H1 (cell line): ENCODE measurements at regions not wholly inside any gene's neighbourhood (a gene's known extent, or its start where the extent isn't known, plus 50 kb on each side); places are given as distances from the start of the nearest gene placed in this dataset.

Source experiments
- EGR1 ChIP-seq: IDR thresholded peaks from 2 replicates; pipeline ENCODE4 v1.6.1; 2011; ENCODE audit warnings: low read depth, low read length, borderline replicate concordance
- EP300 ChIP-seq, 2 experiments: IDR thresholded peaks; 1 replicate in 1 of 2; 2 replicates in 1 of 2; pipeline ENCODE4 v1.6.1; 2011 to 2012; ENCODE audit warnings: low read depth in 2 of 2, low read length in 2 of 2, mild to moderate bottlenecking in 2 of 2, borderline replicate concordance in 1 of 2, inconsistent platforms in 1 of 2, moderate library complexity in 1 of 2
- EZH2 ChIP-seq: fragments of 200-600 bp; sonication (generic); IDR thresholded peaks from 2 replicates; pipeline ENCODE4 v1.7.1; 2012; ENCODE audit warnings: low read depth, mild to moderate bottlenecking, moderate library complexity, low read length, inconsistent platforms; ENCODE audit not compliant: severe bottlenecking
- KDM5A ChIP-seq: fragments of 200-600 bp; IDR thresholded peaks from 2 replicates; pipeline ENCODE4 v1.7.1; 2012; ENCODE audit warnings: mild to moderate bottlenecking, low read length, inconsistent platforms, mixed read lengths
- POLR2A ChIP-seq, 2 experiments: IDR thresholded peaks; 1 replicate in 1 of 2; 2 replicates in 1 of 2; pipeline ENCODE4 v1.6.1; 2011; ENCODE audit warnings: low read depth in 2 of 2, low read length in 2 of 2, mild to moderate bottlenecking in 2 of 2; ENCODE audit errors: control extremely low read depth in 1 of 2
- POLR2AphosphoS5 ChIP-seq: IDR thresholded peaks from 2 replicates; pipeline ENCODE4 v1.6.1; 2011; ENCODE audit warnings: low read depth, low read length
- RAD21 ChIP-seq, 2 experiments: IDR thresholded peaks in 1 of 2; conservative IDR thresholded peaks in 1 of 2; 2 replicates each; pipeline ENCODE4 v1.6.1; 2011; ENCODE audit warnings: low read depth in 2 of 2, low read length in 2 of 2, improper control_type of control experiment in 1 of 2, inconsistent platforms in 1 of 2, mild to moderate bottlenecking in 1 of 2, moderate library complexity in 1 of 2
- SP1 ChIP-seq: IDR thresholded peaks from 2 replicates; pipeline ENCODE4 v1.6.1; 2011; ENCODE audit warnings: low read depth, low read length
- TBP ChIP-seq: IDR thresholded peaks from 2 replicates; pipeline ENCODE4 v1.6.1; 2011; ENCODE audit warnings: low read depth, low read length, improper control_type of control experiment
- TCF12 ChIP-seq: IDR thresholded peaks from 2 replicates; pipeline ENCODE4 v1.6.1; 2011; ENCODE audit warnings: low read depth, mild to moderate bottlenecking, low read length
- YY1 ChIP-seq: IDR thresholded peaks from 2 replicates; pipeline ENCODE4 v1.6.1; 2011; ENCODE audit warnings: low read depth, mild to moderate bottlenecking, low read length
- TF ChIP-seq, protein P1 (sequence below), 3 experiments: IDR thresholded peaks; 1 replicate in 2 of 3; 2 replicates in 1 of 3; pipeline versions ENCODE4 v1.5.1 to v1.6.1; 2011; ENCODE audit warnings: low read length in 3 of 3, mild to moderate bottlenecking in 3 of 3, inconsistent platforms in 2 of 3, low read depth in 1 of 3, moderate library complexity in 1 of 3; ENCODE audit not compliant: insufficient read depth in 1 of 3; ENCODE audit errors: control extremely low read depth in 1 of 3
- TF ChIP-seq, protein P2 (sequence below): IDR thresholded peaks from 2 replicates; pipeline ENCODE4 v1.6.1; 2012; ENCODE audit warnings: low read length, inconsistent platforms
- TF ChIP-seq, protein P3 (sequence below): IDR thresholded peaks from 2 replicates; pipeline ENCODE4 v1.6.1; 2012; ENCODE audit warnings: inconsistent platforms

DNA sequence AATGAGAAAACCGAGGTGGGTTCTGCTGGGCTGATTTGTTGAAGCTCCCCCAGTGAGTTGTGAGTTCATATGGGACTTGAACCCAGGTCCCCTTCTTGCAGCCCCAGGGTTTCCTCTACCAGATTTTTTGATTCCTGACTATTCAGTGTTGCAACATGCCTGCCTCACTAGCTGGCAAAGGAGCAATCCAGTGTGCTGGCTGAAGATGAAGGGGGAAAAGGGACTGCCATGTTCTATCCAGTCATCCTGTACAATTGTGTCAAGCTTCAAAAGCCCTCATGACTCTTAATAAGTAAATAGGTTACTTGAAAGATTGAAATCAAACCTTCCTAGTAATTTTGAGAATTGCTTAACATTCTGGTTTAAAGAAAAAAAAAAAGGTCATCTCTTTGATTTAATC, 211.5 kb upstream of the TP63 start:
- TF ChIP-seq POLR2AphosphoS5 = no peak
- TF ChIP-seq, protein P1, sequence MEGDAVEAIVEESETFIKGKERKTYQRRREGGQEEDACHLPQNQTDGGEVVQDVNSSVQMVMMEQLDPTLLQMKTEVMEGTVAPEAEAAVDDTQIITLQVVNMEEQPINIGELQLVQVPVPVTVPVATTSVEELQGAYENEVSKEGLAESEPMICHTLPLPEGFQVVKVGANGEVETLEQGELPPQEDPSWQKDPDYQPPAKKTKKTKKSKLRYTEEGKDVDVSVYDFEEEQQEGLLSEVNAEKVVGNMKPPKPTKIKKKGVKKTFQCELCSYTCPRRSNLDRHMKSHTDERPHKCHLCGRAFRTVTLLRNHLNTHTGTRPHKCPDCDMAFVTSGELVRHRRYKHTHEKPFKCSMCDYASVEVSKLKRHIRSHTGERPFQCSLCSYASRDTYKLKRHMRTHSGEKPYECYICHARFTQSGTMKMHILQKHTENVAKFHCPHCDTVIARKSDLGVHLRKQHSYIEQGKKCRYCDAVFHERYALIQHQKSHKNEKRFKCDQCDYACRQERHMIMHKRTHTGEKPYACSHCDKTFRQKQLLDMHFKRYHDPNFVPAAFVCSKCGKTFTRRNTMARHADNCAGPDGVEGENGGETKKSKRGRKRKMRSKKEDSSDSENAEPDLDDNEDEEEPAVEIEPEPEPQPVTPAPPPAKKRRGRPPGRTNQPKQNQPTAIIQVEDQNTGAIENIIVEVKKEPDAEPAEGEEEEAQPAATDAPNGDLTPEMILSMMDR (IDR thresholded peaks at IDR 0.05; ENCODE audit: control extremely low read depth in 1 of 3, insufficient read depth in 1 of 3, low read depth in 1 of 3, low read length in 3 of 3) = no peak
- no peak for TF ChIP-seq POLR2A (IDR thresholded peaks at IDR 0.05; ENCODE audit: control extremely low read depth in 1 of 2, low read depth in 2 of 2, low read length in 2 of 2)
- no peak for TF ChIP-seq KDM5A
- no peak for TF ChIP-seq TCF12
- TF ChIP-seq EP300 (IDR thresholded peaks at IDR 0.05; ENCODE audit: borderline replicate concordance in 1 of 2, low read depth in 2 of 2, low read length in 2 of 2) = no peak
- TF ChIP-seq TBP = no peak
- TF ChIP-seq YY1 = no peak
- no peak for TF ChIP-seq SP1
- no peak for TF ChIP-seq EGR1
- TF ChIP-seq, protein P2, sequence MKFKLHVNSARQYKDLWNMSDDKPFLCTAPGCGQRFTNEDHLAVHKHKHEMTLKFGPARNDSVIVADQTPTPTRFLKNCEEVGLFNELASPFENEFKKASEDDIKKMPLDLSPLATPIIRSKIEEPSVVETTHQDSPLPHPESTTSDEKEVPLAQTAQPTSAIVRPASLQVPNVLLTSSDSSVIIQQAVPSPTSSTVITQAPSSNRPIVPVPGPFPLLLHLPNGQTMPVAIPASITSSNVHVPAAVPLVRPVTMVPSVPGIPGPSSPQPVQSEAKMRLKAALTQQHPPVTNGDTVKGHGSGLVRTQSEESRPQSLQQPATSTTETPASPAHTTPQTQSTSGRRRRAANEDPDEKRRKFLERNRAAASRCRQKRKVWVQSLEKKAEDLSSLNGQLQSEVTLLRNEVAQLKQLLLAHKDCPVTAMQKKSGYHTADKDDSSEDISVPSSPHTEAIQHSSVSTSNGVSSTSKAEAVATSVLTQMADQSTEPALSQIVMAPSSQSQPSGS = no peak
- TF ChIP-seq, protein P3, sequence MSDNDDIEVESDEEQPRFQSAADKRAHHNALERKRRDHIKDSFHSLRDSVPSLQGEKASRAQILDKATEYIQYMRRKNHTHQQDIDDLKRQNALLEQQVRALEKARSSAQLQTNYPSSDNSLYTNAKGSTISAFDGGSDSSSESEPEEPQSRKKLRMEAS = no peak
- no peak for TF ChIP-seq EZH2
- TF ChIP-seq RAD21 (IDR thresholded peaks at IDR 0.05 in 1 of 2, conservative IDR thresholded peaks at IDR 0.05 in 1 of 2; ENCODE audit: low read depth in 2 of 2, low read length in 2 of 2) = no peak
